SK-N-SH (cell line): ENCODE measurements at regions not wholly inside any gene's neighbourhood (a gene's known extent, or its start where the extent isn't known, plus 50 kb on each side); places are given as distances from the start of the nearest gene placed in this dataset.

Experiments used
- CTCF ChIA-PET: fragments of 300-600, 350-600 bp; formaldehyde crosslinking; extraction: SDS; loops from one replicate; lab custom pipeline; 2021; lab: Yijun Ruan, JAX
- POLR2A ChIA-PET: fragments of 350-600 bp; sonication (Branson Sonifier 250); formaldehyde crosslinking; extraction: SDS; loops from one replicate; lab custom pipeline; 2020; ENCODE audit warnings: antibody characterized with exemption, inconsistent platforms; lab: Yijun Ruan, JAX
- DNase-seq: peaks from one replicate; pipeline ENCODE4 v3.0.0; 2012
- H2AFZ ChIP-seq: fragments of 200-600 bp; sonication (generic); 2 replicates; pipeline ENCODE4 v1.8.1; 2016; ENCODE audit warnings: antibody characterized with exemption, mild to moderate bottlenecking, low read depth
- H3F3A ChIP-seq: fragments of 200-600 bp; sonication (generic); replicated peaks from 2 replicates; pipeline ENCODE3; 2016; ENCODE audit warnings: antibody characterized with exemption, mild to moderate bottlenecking; ENCODE audit not compliant: insufficient read depth
- H3K27ac ChIP-seq, 2 experiments: fragments of 200-500 bp in 1 of 2; fragments of 200-600 bp in 1 of 2; sonication (Bioruptor generic) in 1 of 2; sonication (generic), shearing (Covaris generic) in 1 of 2; 2 replicates each; pipeline versions ENCODE4 v1.5.1 to v1.6.1; 2014 to 2016; ENCODE audit warnings: low read depth in 2 of 2, inconsistent platforms in 1 of 2, low read length in 1 of 2, mild to moderate bottlenecking in 1 of 2, mixed read lengths in 1 of 2
- H3K27me3 ChIP-seq: fragments of 200-600 bp; sonication (generic), shearing (Covaris generic); 2 replicates; pipeline ENCODE4 v1.6.1; 2016; ENCODE audit warnings: mixed run types; ENCODE audit not compliant: insufficient read depth
- H3K36me3 ChIP-seq, 2 experiments: fragments of 200-500 bp in 1 of 2; fragments of 200-600 bp in 1 of 2; sonication (Bioruptor generic) in 1 of 2; sonication (generic) in 1 of 2; replicated peaks in 1 of 2; 2 replicates each; pipeline versions ENCODE3 to v1.5.1; 2014 to 2016; ENCODE audit warnings: low read length in 1 of 2, mild to moderate bottlenecking in 1 of 2; ENCODE audit not compliant: insufficient read depth in 2 of 2, control insufficient read depth in 1 of 2
- H3K4me1 ChIP-seq, 2 experiments: fragments of 200-500 bp in 1 of 2; fragments of 200-600 bp in 1 of 2; sonication (Bioruptor generic) in 1 of 2; sonication (generic), shearing (Covaris generic) in 1 of 2; 2 replicates each; pipeline versions ENCODE4 v1.5.1 to v1.6.1; 2014 to 2016; ENCODE audit warnings: low read depth in 1 of 2, low read length in 1 of 2, mixed run types in 1 of 2; ENCODE audit not compliant: insufficient read depth in 2 of 2, control insufficient read depth in 1 of 2
- H3K4me2 ChIP-seq: fragments of 200-600 bp; sonication (generic), shearing (Covaris generic); 2 replicates; pipeline ENCODE4 v1.6.1; 2017; ENCODE audit warnings: mixed run types
- H3K4me3 ChIP-seq, 2 experiments: fragments of 200-500 bp in 1 of 2; fragments of 200-600 bp in 1 of 2; sonication (Bioruptor generic) in 1 of 2; sonication (generic), shearing (Covaris generic) in 1 of 2; 2 replicates each; pipeline versions ENCODE4 v1.5.1 to v1.8.1; 2014 to 2016; ENCODE audit warnings: low read depth in 2 of 2, inconsistent platforms in 1 of 2, low read length in 1 of 2, mild to moderate bottlenecking in 1 of 2, mixed read lengths in 1 of 2, moderate library complexity in 1 of 2
- H3K79me2 ChIP-seq: fragments of 200-600 bp; sonication (generic); 2 replicates; pipeline ENCODE4 v1.8.1; 2017; ENCODE audit warnings: mild to moderate bottlenecking; ENCODE audit not compliant: insufficient read depth
- H3K9ac ChIP-seq: fragments of 200-600 bp; sonication (generic); 2 replicates; pipeline ENCODE4 v1.6.1; 2017; ENCODE audit warnings: mixed run types
- H3K9me2 ChIP-seq: fragments of 200-600 bp; sonication (generic); 2 replicates; pipeline ENCODE4 v1.6.1; 2017; ENCODE audit warnings: mixed run types
- H3K9me3 ChIP-seq: fragments of 200-600 bp; sonication (generic); 2 replicates; pipeline ENCODE4 v1.6.1; 2017; ENCODE audit warnings: mixed run types, mild to moderate bottlenecking, moderate library complexity
- H4K20me1 ChIP-seq: fragments of 200-600 bp; sonication (generic); 2 replicates; pipeline ENCODE4 v1.6.1; 2017; ENCODE audit warnings: mild to moderate bottlenecking, mixed run types; ENCODE audit not compliant: insufficient read depth
- ELF1 ChIP-seq: IDR thresholded peaks from 2 replicates; pipeline ENCODE4 v1.4.0; 2012
- MEF2A ChIP-seq: IDR thresholded peaks from 2 replicates; pipeline ENCODE4 v1.4.0; 2012; ENCODE audit warnings: low read depth, borderline replicate concordance
- MXI1 ChIP-seq: IDR thresholded peaks from 2 replicates; pipeline ENCODE4 v1.6.1; 2012; ENCODE audit warnings: mild to moderate bottlenecking, low read depth, low read length, improper control_type of control experiment
- NFIC ChIP-seq: IDR thresholded peaks from 2 replicates; pipeline ENCODE4 v1.4.0; 2012; ENCODE audit warnings: borderline replicate concordance
- RCOR1 ChIP-seq: fragments of 150-350 bp; IDR thresholded peaks from 2 replicates; pipeline ENCODE4 v1.6.1; 2017; ENCODE audit warnings: antibody characterized with exemption, low read length
- WGBS: methylation state at CpG from one replicate; pipeline ENCODE4 v1.1.6; 2017; ENCODE audit warnings: low lambda C conversion rate; 5-methylcytosine and 5-hydroxymethylcytosine counted together
- TF ChIP-seq, protein P1 (sequence below): fragments of 150-350 bp; IDR thresholded peaks from 2 replicates; pipeline ENCODE4 v1.6.1; 2017; ENCODE audit warnings: antibody characterized with exemption, low read length, low read depth, borderline replicate concordance
- TF ChIP-seq, protein P2 (sequence below): IDR thresholded peaks from 2 replicates; pipeline ENCODE4; 2012
- TF ChIP-seq, protein P3 (sequence below): fragments of 200-600 bp; sonication (generic); IDR thresholded peaks from 2 replicates; pipeline ENCODE4 v1.6.1; 2017; ENCODE audit warnings: antibody characterized with exemption, mild to moderate bottlenecking, moderate library complexity
- TF ChIP-seq, protein P4 (sequence below): IDR thresholded peaks from 2 replicates; pipeline ENCODE4 v1.6.1; 2012; ENCODE audit warnings: mild to moderate bottlenecking, low read depth, low read length, moderate library complexity

DNA sequence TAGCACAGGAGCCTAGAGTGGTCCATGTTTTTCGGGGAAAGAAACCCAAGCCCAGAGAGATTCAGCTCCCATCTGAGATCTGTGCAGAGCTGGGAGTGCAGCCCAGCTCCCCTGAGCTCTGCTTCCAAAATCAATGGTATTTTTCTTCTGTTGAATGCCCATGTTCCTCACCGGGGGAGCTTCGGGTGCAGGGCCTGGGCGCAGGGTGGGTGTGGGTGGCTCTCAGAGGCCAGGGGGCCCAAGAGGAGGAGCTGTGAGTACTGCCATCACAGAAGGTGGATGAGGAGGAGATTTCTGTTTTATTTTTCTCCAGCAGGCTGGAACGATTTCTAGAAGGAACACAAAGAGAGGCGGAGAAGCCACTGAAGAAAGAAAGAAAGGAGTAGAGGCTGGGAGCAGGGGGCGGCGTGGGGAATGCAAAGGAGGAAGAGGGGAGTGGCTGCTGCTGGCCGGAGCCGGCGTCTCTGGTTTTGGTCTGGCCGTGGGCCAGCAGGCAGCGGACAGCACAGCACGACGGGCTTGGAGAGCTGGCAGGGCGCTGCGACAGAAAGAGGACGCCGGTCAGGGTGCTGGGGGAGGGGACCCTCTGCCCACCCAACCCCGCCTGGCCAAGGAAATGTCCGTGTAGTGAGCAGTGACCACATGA is 76.2 kb upstream of the KSR1 start:
- H3K27ac ChIP-seq: 0 out of 4 replicates have a peak overlapping the region, but pooled peaks of 1 of the 2 experiments have one; percentile 8
- H3K4me2 ChIP-seq: peak overlapping the region; percentile 64
- peaks cover 23 to 30% of the 10 kb centered on the region in 2 experiments; a peak in 3 of 4 replicates for H3K4me1 ChIP-seq
- no peaks in the 10 kb centered on the region for H4K20me1 ChIP-seq
- WGBS: 22% methylated on average over 20 of the region's 21 CpGs
- H2AFZ ChIP-seq: peak overlapping the region; percentile 76
- no peaks in the 10 kb centered on the region for H3K9me3 ChIP-seq
- H3K27me3 ChIP-seq: no peaks in the 10 kb centered on the region
- TF ChIP-seq NFIC: peak; percentile 88
- TF ChIP-seq MEF2A: no peak
- TF ChIP-seq MXI1: peak; percentile 38; the same call in 1 of the 2 replicates
- POLR2A ChIA-PET: no interaction called here
- H3K79me2 ChIP-seq: no peaks in the 10 kb centered on the region
- CTCF ChIA-PET: interaction anchor here (0.6 to 6.5 kb wide), 38 partner anchors 8 to 819 kb away, joined by 3 to 44 read pairs (median 5); no protein-coding TSS in a partner anchor
- DNase-seq: peak; percentile 80
- H3K36me3 ChIP-seq: no peaks in the 10 kb centered on the region
- H3K4me3 ChIP-seq: peak overlapping the region; percentile 31 to 42; a peak in 3 of 4 replicates
- H3K9me2 ChIP-seq: no peaks in the 10 kb centered on the region
- H3K9ac ChIP-seq: no peak overlapping the region
- H3F3A ChIP-seq: peaks cover 17% of the 10 kb centered on the region

DNA sequence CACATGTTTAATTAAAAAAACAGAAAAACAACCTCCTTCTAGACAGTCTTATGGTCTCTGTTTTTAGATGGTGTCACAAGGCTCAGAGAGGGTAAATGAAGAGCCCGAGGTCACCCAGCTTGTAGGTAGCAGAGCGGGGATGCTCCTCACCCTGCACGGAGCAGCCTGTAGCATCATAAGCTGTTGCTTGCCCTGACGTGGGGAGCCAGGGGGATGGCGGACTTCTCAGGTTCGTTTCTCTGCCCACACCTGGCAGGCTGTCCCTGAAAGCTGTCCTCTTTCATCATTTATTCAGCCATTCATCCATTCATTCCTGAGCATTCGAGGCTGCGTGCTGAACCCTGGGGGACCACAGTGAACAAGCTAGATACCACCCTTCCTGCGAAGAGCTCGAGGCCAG is 75.7 kb upstream of the KSR1 start:
- Histone ChIP-seq H3K4me2 (peak overlapping the region; percentile 64), H3K79me2 (no peaks in the 10 kb centered on the region), H3K4me1 (peaks cover 23 to 30% of the 10 kb centered on the region in 2 experiments; a peak in 3 of 4 replicates), H3K27me3 (no peaks in the 10 kb centered on the region), H3K27ac (no peak overlapping the region), H3F3A (peaks cover 19% of the 10 kb centered on the region), H4K20me1 (no peaks in the 10 kb centered on the region), H3K9me2 (no peaks in the 10 kb centered on the region), H2AFZ (peak overlapping the region; percentile 76), H3K4me3 (peak overlapping the region; percentile 31 to 42; a peak in 3 of 4 replicates), H3K9me3 (no peaks in the 10 kb centered on the region), H3K9ac (no peak overlapping the region), H3K36me3 (no peaks in the 10 kb centered on the region)
- WGBS: 31% methylated on average over 10 of the region's 10 CpGs
- ChIA-PET POLR2A (no interaction called here), CTCF (interaction anchor here (0.6 to 6.5 kb wide), 36 partner anchors 9 to 819 kb away, joined by 3 to 44 read pairs (median 5); no protein-coding TSS in a partner anchor)
- TF ChIP-seq ELF1: no peak
- TF ChIP-seq, protein P1, sequence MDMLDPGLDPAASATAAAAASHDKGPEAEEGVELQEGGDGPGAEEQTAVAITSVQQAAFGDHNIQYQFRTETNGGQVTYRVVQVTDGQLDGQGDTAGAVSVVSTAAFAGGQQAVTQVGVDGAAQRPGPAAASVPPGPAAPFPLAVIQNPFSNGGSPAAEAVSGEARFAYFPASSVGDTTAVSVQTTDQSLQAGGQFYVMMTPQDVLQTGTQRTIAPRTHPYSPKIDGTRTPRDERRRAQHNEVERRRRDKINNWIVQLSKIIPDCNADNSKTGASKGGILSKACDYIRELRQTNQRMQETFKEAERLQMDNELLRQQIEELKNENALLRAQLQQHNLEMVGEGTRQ: no peak
- TF ChIP-seq, protein P2, sequence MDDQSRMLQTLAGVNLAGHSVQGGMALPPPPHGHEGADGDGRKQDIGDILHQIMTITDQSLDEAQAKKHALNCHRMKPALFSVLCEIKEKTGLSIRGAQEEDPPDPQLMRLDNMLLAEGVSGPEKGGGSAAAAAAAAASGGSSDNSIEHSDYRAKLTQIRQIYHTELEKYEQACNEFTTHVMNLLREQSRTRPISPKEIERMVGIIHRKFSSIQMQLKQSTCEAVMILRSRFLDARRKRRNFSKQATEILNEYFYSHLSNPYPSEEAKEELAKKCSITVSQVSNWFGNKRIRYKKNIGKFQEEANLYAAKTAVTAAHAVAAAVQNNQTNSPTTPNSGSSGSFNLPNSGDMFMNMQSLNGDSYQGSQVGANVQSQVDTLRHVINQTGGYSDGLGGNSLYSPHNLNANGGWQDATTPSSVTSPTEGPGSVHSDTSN: no peak
- no peak for TF ChIP-seq RCOR1
- TF ChIP-seq, protein P3, sequence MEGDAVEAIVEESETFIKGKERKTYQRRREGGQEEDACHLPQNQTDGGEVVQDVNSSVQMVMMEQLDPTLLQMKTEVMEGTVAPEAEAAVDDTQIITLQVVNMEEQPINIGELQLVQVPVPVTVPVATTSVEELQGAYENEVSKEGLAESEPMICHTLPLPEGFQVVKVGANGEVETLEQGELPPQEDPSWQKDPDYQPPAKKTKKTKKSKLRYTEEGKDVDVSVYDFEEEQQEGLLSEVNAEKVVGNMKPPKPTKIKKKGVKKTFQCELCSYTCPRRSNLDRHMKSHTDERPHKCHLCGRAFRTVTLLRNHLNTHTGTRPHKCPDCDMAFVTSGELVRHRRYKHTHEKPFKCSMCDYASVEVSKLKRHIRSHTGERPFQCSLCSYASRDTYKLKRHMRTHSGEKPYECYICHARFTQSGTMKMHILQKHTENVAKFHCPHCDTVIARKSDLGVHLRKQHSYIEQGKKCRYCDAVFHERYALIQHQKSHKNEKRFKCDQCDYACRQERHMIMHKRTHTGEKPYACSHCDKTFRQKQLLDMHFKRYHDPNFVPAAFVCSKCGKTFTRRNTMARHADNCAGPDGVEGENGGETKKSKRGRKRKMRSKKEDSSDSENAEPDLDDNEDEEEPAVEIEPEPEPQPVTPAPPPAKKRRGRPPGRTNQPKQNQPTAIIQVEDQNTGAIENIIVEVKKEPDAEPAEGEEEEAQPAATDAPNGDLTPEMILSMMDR: no peak
- TF ChIP-seq, protein P4, sequence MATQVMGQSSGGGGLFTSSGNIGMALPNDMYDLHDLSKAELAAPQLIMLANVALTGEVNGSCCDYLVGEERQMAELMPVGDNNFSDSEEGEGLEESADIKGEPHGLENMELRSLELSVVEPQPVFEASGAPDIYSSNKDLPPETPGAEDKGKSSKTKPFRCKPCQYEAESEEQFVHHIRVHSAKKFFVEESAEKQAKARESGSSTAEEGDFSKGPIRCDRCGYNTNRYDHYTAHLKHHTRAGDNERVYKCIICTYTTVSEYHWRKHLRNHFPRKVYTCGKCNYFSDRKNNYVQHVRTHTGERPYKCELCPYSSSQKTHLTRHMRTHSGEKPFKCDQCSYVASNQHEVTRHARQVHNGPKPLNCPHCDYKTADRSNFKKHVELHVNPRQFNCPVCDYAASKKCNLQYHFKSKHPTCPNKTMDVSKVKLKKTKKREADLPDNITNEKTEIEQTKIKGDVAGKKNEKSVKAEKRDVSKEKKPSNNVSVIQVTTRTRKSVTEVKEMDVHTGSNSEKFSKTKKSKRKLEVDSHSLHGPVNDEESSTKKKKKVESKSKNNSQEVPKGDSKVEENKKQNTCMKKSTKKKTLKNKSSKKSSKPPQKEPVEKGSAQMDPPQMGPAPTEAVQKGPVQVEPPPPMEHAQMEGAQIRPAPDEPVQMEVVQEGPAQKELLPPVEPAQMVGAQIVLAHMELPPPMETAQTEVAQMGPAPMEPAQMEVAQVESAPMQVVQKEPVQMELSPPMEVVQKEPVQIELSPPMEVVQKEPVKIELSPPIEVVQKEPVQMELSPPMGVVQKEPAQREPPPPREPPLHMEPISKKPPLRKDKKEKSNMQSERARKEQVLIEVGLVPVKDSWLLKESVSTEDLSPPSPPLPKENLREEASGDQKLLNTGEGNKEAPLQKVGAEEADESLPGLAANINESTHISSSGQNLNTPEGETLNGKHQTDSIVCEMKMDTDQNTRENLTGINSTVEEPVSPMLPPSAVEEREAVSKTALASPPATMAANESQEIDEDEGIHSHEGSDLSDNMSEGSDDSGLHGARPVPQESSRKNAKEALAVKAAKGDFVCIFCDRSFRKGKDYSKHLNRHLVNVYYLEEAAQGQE: no peak
- no peak for DNase-seq
